Common myeloid progenitor, CD34-positive (primary cell): ENCODE measurements at regions not wholly inside any gene's neighbourhood (a gene's known extent, or its start where the extent isn't known, plus 50 kb on each side); places are given as distances from the start of the nearest gene placed in this dataset.
A peak's percentile ranks its signal among the peaks of the same experiment; 100 is the strongest.
"Not testable (repeated sequence)": the region's sequence is repeated elsewhere in the genome, so short reads cannot be mapped to it uniquely, and the experiment has no call there.

ENCODE experiments used
- CTCF ChIA-PET: fragments of 350-600 bp; sonication (Branson Sonifier 250); formaldehyde crosslinking; loops from one replicate; lab custom pipeline; 2021; ENCODE audit warnings: antibody characterized with exemption; lab: Charles Lee
- POLR2A ChIA-PET: fragments of 350-600 bp; sonication (Branson Sonifier 250); formaldehyde crosslinking; loops from one replicate; lab custom pipeline; 2021; ENCODE audit warnings: antibody characterized with exemption; lab: Charles Lee
- DNase-seq, 3 donors: peaks; one replicate each; pipeline versions ENCODE4 v3.0.0 to v3.0.0-alpha.2; 2013
- H3K27ac ChIP-seq, 2 experiments: 1 replicate in 1 of 2; 2 replicates in 1 of 2; pipeline ENCODE4 v1.7.0; 2013; ENCODE audit warnings: inconsistent platforms in 2 of 2, low read length in 2 of 2, mild to moderate bottlenecking in 2 of 2, low read depth in 1 of 2, moderate library complexity in 1 of 2; ENCODE audit not compliant: severe bottlenecking in 2 of 2, insufficient read depth in 1 of 2, poor library complexity in 1 of 2
- H3K27me3 ChIP-seq, 5 experiments: replicated peaks in 2 of 5; 1 replicate in 3 of 5; 2 replicates in 2 of 5; pipeline versions ENCODE4 v1.6.1 to v1.7.0; 2013; ENCODE audit warnings: low read length in 4 of 5, mild to moderate bottlenecking in 2 of 5, moderate library complexity in 2 of 5, inconsistent platforms in 1 of 5; ENCODE audit not compliant: insufficient read depth in 5 of 5, control insufficient read depth in 4 of 5
- H3K36me3 ChIP-seq, 4 experiments: 1 replicate in 2 of 4; 2 replicates in 2 of 4; pipeline versions ENCODE4 v1.6.1 to v1.7.0; 2013; ENCODE audit warnings: low read length in 3 of 4, control low read depth in 1 of 4, mild to moderate bottlenecking in 1 of 4; ENCODE audit not compliant: control insufficient read depth in 4 of 4, insufficient read depth in 4 of 4
- H3K4me1 ChIP-seq, 4 experiments: 1 replicate in 3 of 4; 2 replicates in 1 of 4; pipeline versions ENCODE4 v1.6.1 to v1.7.1; 2013; ENCODE audit warnings: low read length in 3 of 4, mild to moderate bottlenecking in 3 of 4, control low read depth in 1 of 4, inconsistent platforms in 1 of 4, moderate library complexity in 1 of 4; ENCODE audit not compliant: control insufficient read depth in 4 of 4, insufficient read depth in 4 of 4; ENCODE audit errors: control extremely low read depth in 1 of 4
- H3K4me3 ChIP-seq, 7 experiments: 1 replicate in 4 of 7; 2 replicates in 3 of 7; pipeline versions ENCODE4 v1.5.1 to v1.7.0; 2013; ENCODE audit warnings: mild to moderate bottlenecking in 7 of 7, low read length in 6 of 7, moderate library complexity in 6 of 7, inconsistent platforms in 2 of 7, low read depth in 2 of 7, control low read depth in 1 of 7; ENCODE audit not compliant: insufficient read depth in 4 of 7, control insufficient read depth in 1 of 7; ENCODE audit errors: extremely low read depth in 1 of 7
- H3K9me3 ChIP-seq, 5 experiments: 1 replicate in 4 of 5; 2 replicates in 1 of 5; pipeline versions ENCODE4 v1.6.1 to v1.7.1; 2013; ENCODE audit warnings: low read length in 4 of 5, mild to moderate bottlenecking in 2 of 5, inconsistent platforms in 1 of 5, low read depth in 1 of 5, moderate library complexity in 1 of 5; ENCODE audit not compliant: control insufficient read depth in 4 of 5, insufficient read depth in 2 of 5; ENCODE audit errors: control extremely low read depth in 1 of 5
- WGBS: methylation state at CpG from one replicate; pipeline ENCODE4 v1.1.5; 2013; ENCODE audit not compliant: insufficient coverage; 5-methylcytosine and 5-hydroxymethylcytosine counted together

DNA sequence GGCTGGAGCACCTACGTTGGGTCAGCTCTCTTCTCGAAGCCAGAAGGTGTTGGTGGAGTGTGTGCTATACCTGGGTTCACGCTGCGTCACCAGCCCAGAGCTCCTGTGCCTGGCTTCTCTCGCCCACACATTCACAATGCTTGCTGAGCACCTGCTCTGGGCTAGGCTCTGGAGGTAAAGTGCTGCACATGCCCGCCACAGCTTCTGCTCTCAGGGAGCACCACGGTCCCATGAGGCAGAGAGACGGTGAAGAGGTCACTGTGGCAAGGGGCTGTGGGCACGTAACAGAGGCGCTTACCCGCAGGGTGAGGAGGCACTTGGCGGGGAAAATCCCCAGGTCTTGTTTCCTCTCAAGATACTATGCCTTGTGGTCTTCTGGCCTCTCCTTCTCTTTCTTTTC is 174.2 kb downstream of the TEX29 start:
- Histone ChIP-seq H3K27ac (no peak overlapping the region), H3K36me3 (no peaks in the 10 kb centered on the region), H3K4me3 (no peak overlapping the region), H3K9me3 (peaks cover 0 to 4% (median 2%) of the 10 kb centered on the region in 5 experiments), H3K4me1 (no peaks in the 10 kb centered on the region), H3K27me3 (peaks cover 0 to 26% (median 3%) of the 10 kb centered on the region in 5 experiments)
- POLR2A ChIA-PET: no interaction called here
- DNase-seq: no peak
- CTCF ChIA-PET: no interaction called here
- 90% methylated on average over 11 of the region's 12 CpGs for WGBS

DNA sequence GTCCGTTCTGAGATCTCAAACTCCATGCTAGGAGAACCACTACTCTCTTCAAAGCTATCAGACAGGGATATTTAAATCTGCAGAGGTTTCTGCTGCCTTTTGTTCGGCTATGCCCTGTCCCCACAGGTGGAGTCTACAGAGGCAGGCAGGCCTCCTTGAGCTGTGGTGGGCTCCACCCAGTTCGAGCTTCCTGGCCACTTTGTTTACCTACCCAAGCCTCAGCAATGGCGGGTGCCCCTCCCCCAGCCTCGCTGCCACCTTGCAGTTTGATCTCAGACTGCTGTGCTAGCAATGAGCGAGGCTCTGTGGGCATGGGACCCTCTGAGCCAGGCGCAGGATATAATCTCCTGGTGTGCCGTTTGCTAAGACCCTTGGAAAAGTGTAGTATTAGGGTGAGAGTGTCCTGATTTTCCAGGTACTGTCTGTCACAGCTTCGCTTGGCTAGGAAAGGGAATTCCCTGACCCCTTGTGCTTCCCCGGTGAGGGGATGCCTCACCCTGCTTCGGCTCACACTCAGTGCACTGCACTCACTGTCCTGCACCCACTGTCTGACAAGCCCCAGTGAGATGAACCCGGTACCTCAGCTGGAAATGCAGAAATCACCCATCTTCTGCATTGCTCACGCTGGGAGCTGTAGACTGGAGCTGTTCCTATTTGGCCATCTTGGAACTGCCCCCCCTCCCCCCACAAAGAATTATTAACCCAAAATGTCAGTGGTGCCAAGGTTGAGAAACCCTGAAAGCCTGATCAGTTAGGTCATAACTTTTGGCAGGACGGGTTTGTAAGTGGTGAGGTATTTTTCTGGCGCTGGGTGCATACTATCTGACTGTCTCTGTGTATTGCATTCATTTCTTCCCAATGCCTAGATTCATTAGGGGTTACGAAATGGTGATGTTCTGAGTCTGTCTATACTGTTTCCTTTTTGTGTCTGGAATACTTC is 181.4 kb downstream of the TEX29 start:
- H3K36me3 ChIP-seq, H3K27ac ChIP-seq, CTCF ChIA-PET, H3K9me3 ChIP-seq, POLR2A ChIA-PET, DNase-seq, H3K4me1 ChIP-seq, H3K4me3 ChIP-seq: not testable (repeated sequence)
- WGBS: 90% methylated on average over 5 of the region's 16 CpGs
- H3K27me3 ChIP-seq: peaks cover 0 to 30% (median 7%) of the 10 kb centered on the region in 5 experiments

DNA sequence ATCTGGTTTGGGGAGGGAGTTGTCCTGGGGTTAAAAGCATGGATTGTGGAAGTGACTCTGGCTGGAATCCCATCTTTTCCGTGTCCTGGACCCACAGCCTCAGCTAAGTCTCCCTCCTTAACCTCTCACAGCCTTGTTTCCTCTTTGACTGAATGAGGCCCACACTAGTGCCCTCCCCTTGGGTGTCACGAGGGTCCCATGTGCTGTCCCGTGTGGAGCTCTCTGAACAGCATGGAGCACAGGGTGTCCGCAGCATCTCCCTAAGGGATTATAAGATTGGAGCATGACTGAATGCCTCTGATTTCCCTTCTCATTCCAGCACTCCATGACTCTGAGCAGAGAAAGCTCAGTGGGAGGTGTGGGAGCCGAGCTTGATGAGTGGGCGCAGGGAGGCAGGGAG is 182.5 kb downstream of the TEX29 start:
- CTCF ChIA-PET: no interaction called here
- H3K27me3 ChIP-seq: peaks cover 0 to 37% (median 7%) of the 10 kb centered on the region in 5 experiments
- no peaks in the 10 kb centered on the region for H3K4me1 ChIP-seq
- WGBS: 84% methylated on average over 5 of the region's 6 CpGs
- no peak for DNase-seq
- POLR2A ChIA-PET: no interaction called here
- peaks cover 0 to 4% (median 0%) of the 10 kb centered on the region in 5 experiments for H3K9me3 ChIP-seq
- no peak overlapping the region for H3K4me3 ChIP-seq
- no peaks in the 10 kb centered on the region for H3K36me3 ChIP-seq
- H3K27ac ChIP-seq: no peak overlapping the region

DNA sequence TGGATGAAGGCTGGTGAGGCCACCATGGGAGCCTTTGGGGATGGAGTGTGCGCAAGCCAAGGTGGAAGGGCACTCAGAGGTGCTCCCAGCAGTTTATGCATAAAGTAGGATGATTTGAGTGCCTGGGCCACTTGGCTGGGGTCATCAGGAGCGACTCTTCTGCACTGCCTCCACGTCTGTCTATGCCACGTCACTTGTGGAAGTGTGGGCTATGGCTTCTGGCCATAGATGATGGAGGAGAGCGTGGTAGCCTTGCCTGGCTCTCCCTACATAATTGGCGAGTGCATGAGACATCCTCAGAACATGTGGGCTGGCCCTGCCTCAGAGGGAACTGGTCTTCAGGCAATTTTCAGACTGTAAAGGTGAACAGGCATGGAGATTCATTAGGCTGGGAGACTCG is 182.9 kb downstream of the TEX29 start:
- no peaks in the 10 kb centered on the region for H3K36me3 ChIP-seq
- 91% methylated on average over 7 of the region's 7 CpGs for WGBS
- no peak for DNase-seq

DNA sequence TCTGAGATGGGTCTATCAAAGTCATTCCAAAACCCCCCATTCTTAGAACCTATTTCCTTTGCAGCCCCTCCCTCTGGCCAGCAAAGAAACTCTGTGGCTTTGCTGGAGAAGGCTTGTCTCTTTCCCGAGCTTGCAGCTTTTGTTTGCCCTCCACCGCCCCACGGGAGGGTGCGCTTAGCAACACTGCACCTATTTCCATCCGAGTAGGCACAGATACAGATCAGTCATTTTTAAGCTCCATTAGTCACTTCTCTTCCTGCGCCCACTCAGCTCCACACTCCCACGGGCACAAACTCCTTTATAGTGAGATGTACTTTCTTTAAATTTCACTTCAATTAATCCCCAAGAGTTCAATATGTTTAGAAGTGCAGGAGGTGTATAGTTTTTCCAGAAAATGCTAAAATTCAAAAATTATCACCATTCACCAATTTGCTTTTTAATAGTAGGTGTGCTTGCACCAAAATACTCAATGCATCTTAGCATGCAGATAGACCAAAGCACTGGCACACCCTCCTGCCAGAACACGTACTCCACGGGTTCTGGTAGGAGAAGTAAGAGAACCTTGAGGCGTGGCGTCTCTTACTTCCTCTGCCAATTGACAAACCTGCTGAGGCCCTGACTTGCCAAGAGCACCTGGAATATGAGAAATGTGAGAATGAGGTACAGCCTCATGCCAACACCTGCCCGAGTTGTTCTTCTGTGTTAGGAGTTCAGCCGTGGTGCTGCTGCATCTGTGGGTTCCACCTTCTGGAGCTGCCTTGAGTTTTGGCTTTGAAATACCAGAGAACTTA is 183.7 kb downstream of the TEX29 start:
- no peaks in the 10 kb centered on the region for H3K36me3 ChIP-seq
- no peak overlapping the region for H3K4me3 ChIP-seq
- POLR2A ChIA-PET: no interaction called here
- no peaks in the 10 kb centered on the region for H3K4me1 ChIP-seq
- CTCF ChIA-PET: interaction anchor here (1.2 kb wide), 1 partner anchor 939 kb away, joined by 8 read pairs; no protein-coding TSS in a partner anchor
- no peak overlapping the region for H3K27ac ChIP-seq
- H3K9me3 ChIP-seq: peaks cover 0 to 4% (median 0%) of the 10 kb centered on the region in 5 experiments
- peaks cover 0 to 39% (median 7%) of the 10 kb centered on the region in 5 experiments for H3K27me3 ChIP-seq
- DNase-seq: no peak
- 92% methylated on average over 11 of the region's 13 CpGs for WGBS

More for the DNA sequence above, 182.9 kb downstream of the TEX29 start:
- Histone ChIP-seq H3K9me3 (peaks cover 0 to 4% (median 0%) of the 10 kb centered on the region in 5 experiments), H3K27me3 (peaks cover 0 to 37% (median 7%) of the 10 kb centered on the region in 5 experiments), H3K4me3 (no peak overlapping the region), H3K4me1 (no peaks in the 10 kb centered on the region), H3K27ac (no peak overlapping the region)
- ChIA-PET POLR2A (no interaction called here), CTCF (no interaction called here)

DNA sequence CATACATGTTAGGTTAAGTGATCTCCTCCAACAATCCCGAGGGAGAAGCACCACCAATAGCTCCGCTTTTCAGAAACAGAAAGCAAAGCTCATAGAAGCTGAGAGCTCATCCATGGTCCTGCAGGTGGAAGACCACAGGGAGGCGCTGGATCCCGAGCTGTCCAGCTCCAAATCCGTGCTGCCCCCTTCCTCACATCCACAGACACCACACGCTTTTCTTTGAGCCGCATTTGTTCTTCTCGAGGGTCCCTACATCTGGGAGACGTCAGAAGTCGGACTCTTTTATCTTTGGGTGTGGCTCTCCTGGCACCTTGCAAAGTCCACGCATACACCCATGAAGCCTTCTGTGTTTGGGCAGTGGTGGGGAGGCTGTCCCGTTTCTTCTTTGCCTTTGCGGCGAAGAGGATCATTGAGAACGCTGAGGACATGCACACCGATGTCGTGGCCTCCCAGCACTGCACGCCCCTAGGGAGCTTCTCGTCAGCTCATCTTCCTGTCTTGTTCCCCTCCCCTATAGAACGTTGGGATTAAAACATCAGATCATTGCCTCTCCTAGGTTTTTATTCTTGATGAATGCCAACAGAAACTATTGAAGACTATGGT is 184.8 kb downstream of the TEX29 start:
- Histone ChIP-seq H3K9me3 (peaks cover 0 to 4% (median 0%) of the 10 kb centered on the region in 5 experiments), H3K4me1 (no peaks in the 10 kb centered on the region), H3K27me3 (peaks cover 0 to 41% (median 7%) of the 10 kb centered on the region in 5 experiments), H3K27ac (no peak overlapping the region), H3K4me3 (no peak overlapping the region), H3K36me3 (no peaks in the 10 kb centered on the region)
- DNase-seq: peak; percentile 1 to 27 (median 24)
- POLR2A ChIA-PET: interaction anchor here (0.6 kb wide), 1 partner anchor 742 kb away, joined by 3 read pairs; no protein-coding TSS in a partner anchor
- CTCF ChIA-PET: interaction anchor here (1.2 kb wide), 1 partner anchor 938 kb away, joined by 8 read pairs; no protein-coding TSS in a partner anchor
- 36% methylated on average over 14 of the region's 20 CpGs for WGBS
